ENCODE measurements at regions not wholly inside any gene's neighbourhood (a gene's known extent, or its start where the extent isn't known, plus 50 kb on each side); places are given as distances from the start of the nearest gene placed in this dataset.

DNA sequence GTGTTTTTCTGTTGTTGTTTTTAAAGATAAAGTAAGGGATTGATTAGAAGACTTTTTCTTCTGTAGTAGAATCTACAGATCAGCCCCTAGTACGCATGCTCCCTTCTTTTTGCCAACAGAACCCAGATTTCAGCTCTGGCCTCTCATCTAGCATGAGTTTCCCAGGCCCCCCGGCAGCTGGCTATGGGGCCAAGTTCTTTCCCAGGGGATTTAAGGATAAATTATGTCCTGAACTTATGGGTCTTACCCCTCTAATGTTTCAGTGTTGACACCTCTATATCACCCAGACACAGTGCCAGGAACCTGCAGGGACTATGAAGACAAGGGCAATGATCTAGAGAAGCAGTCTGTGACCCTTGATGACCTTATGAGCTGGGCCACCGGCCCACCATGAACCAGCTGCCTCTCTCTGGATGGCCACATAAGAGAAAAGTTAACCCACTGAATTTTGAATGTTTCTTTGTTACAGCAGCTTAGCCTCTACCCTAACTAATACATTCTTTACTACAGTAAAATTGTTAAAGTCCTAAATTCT, 150.5 kb downstream of the UNC5CL start:
- TF ChIP-seq CTCF (IDR thresholded peaks at IDR 0.05) (no peak), POLR2A (IDR thresholded peaks at IDR 0.05) (no peak), POLR2AphosphoS5 (IDR thresholded peaks at IDR 0.05) (no peak)
